OCI-LY3 (cell line): ENCODE measurements at regions not wholly inside any gene's neighbourhood (a gene's known extent, or its start where the extent isn't known, plus 50 kb on each side); places are given as distances from the start of the nearest gene placed in this dataset.

Experiments used
- EZH2phosphoT487 ChIP-seq: fragments of 200-600 bp; shearing (Covaris generic); IDR thresholded peaks from 2 replicates; pipeline ENCODE4 v1.6.1; 2018; ENCODE audit warnings: antibody characterized with exemption, mixed run types, low read depth
- TF ChIP-seq, protein P1 (sequence below): fragments of 200-600, 300-600 bp; sonication (generic); IDR thresholded peaks from 2 replicates; pipeline ENCODE4 v1.5.1; 2014; ENCODE audit warnings: antibody characterized with exemption, low read length, low read depth

DNA sequence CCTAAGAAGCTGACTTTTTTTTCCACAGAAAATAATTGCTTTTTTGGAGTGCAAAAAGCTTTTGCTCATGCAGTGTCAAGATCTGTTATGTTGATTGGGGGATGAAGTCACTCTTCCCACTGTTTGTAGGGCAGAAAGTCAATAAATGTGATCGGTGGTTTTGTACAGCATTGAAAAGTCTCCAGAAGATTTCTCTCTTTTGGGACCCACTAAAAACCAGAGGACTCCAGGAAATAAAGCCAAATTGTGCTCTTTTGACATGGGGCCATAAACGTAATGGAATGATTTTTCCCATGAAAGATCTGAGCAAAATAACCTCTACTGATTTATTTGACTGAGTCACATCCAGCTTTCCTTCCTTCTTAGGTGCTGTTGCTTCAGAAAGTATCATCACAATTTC lies 122.5 kb downstream of the SNAPC1 start:
- TF ChIP-seq, protein P1, sequence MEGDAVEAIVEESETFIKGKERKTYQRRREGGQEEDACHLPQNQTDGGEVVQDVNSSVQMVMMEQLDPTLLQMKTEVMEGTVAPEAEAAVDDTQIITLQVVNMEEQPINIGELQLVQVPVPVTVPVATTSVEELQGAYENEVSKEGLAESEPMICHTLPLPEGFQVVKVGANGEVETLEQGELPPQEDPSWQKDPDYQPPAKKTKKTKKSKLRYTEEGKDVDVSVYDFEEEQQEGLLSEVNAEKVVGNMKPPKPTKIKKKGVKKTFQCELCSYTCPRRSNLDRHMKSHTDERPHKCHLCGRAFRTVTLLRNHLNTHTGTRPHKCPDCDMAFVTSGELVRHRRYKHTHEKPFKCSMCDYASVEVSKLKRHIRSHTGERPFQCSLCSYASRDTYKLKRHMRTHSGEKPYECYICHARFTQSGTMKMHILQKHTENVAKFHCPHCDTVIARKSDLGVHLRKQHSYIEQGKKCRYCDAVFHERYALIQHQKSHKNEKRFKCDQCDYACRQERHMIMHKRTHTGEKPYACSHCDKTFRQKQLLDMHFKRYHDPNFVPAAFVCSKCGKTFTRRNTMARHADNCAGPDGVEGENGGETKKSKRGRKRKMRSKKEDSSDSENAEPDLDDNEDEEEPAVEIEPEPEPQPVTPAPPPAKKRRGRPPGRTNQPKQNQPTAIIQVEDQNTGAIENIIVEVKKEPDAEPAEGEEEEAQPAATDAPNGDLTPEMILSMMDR: no peak
- TF ChIP-seq EZH2phosphoT487: no peak
